H1 (cell line): ENCODE measurements at regions not wholly inside any gene's neighbourhood (a gene's known extent, or its start where the extent isn't known, plus 50 kb on each side); places are given as distances from the start of the nearest gene placed in this dataset.
"Not testable (repeated sequence)": the region's sequence is repeated elsewhere in the genome, so short reads cannot be mapped to it uniquely, and the experiment has no call there.

Source experiments
- CTCF ChIA-PET: fragments of 300-600 bp; sonication (Branson Sonifier 250); formaldehyde crosslinking; loops from one replicate; lab custom pipeline; 2021; ENCODE audit not compliant: partially characterized antibody; lab: Charles Lee
- POLR2A ChIA-PET: fragments of 300-600 bp; sonication (Branson Sonifier 250); formaldehyde crosslinking; loops from one replicate; lab custom pipeline; 2021; ENCODE audit warnings: inconsistent platforms; ENCODE audit not compliant: partially characterized antibody; lab: Charles Lee
- DNase-seq, 2 experiments: peaks; one replicate each; pipeline versions ENCODE4 v3.0.0 to v3.0.0-alpha.2; 2010 to 2022; ENCODE audit warnings: low spot score in 2 of 2, low read depth in 1 of 2, mixed read lengths in 1 of 2
- FAIRE-seq: peaks from 2 replicates; lab custom pipeline; 2011; peaks lifted over from hg19 to GRCh38; lab: Jason Lieb, UNC
- H2AFZ ChIP-seq: 2 replicates; pipeline ENCODE4 v1.8.1; 2012; ENCODE audit warnings: low read length, inconsistent platforms
- H2AK5ac ChIP-seq: 2 replicates; pipeline ENCODE4 v1.6.1; 2013; ENCODE audit warnings: low read depth, low read length
- H2BK120ac ChIP-seq: replicated peaks from 2 replicates; pipeline ENCODE3; 2013; ENCODE audit warnings: low read depth, low read length, inconsistent platforms
- H2BK12ac ChIP-seq: 2 replicates; pipeline ENCODE4 v1.6.1; 2013; ENCODE audit warnings: low read depth, low read length
- H2BK15ac ChIP-seq: 2 replicates; pipeline ENCODE4 v1.6.1; 2013; ENCODE audit warnings: low read length
- H2BK20ac ChIP-seq: 2 replicates; pipeline ENCODE4 v1.6.1; 2013; ENCODE audit warnings: low read length
- H2BK5ac ChIP-seq: 2 replicates; pipeline ENCODE4 v1.6.1; 2013; ENCODE audit warnings: low read depth, low read length
- H3K14ac ChIP-seq: 2 replicates; pipeline ENCODE4 v1.6.1; 2013; ENCODE audit warnings: inconsistent platforms; ENCODE audit not compliant: insufficient read length
- H3K18ac ChIP-seq: 2 replicates; pipeline ENCODE4 v1.6.1; 2013; ENCODE audit warnings: low read length; ENCODE audit errors: extremely low read depth
- H3K23ac ChIP-seq: 2 replicates; pipeline ENCODE4 v1.6.1; 2013; ENCODE audit warnings: inconsistent platforms; ENCODE audit not compliant: insufficient read length
- H3K23me2 ChIP-seq: 2 replicates; pipeline ENCODE4 v1.6.1; 2013; ENCODE audit warnings: low read depth, low read length
- H3K27ac ChIP-seq: 2 replicates; pipeline ENCODE4 v1.6.1; 2011; ENCODE audit warnings: low read depth, low read length, inconsistent platforms
- H3K27me3 ChIP-seq, 4 experiments: replicated peaks in 1 of 4; 1 replicate in 1 of 4; 2 replicates in 3 of 4; pipeline versions ENCODE4 v1.6.1 to v1.8.1; 2011 to 2013; ENCODE audit warnings: low read length in 3 of 4, mild to moderate bottlenecking in 3 of 4, inconsistent platforms in 2 of 4, mixed read lengths in 2 of 4, moderate library complexity in 1 of 4; ENCODE audit not compliant: control insufficient read depth in 3 of 4, insufficient read depth in 3 of 4; ENCODE audit errors: extremely low read depth in 1 of 4
- H3K36me3 ChIP-seq, 4 experiments: 2 replicates each; pipeline versions ENCODE4 v1.6.1 to v1.8.1; 2011 to 2013; ENCODE audit warnings: mild to moderate bottlenecking in 4 of 4, low read length in 3 of 4, moderate library complexity in 2 of 4, control low read depth in 1 of 4, inconsistent platforms in 1 of 4; ENCODE audit not compliant: insufficient read depth in 4 of 4, control insufficient read depth in 2 of 4
- H3K4ac ChIP-seq: replicated peaks from 2 replicates; pipeline ENCODE3; 2013; ENCODE audit warnings: low read length, low read depth, mixed read lengths, inconsistent platforms; ENCODE audit not compliant: insufficient read length
- H3K4me1 ChIP-seq, 4 experiments: replicated peaks in 1 of 4; 1 replicate in 1 of 4; 2 replicates in 3 of 4; pipeline versions ENCODE4 v1.6.1 to v1.8.1; 2011 to 2013; ENCODE audit warnings: low read length in 3 of 4, inconsistent platforms in 2 of 4, mixed read lengths in 1 of 4; ENCODE audit not compliant: insufficient read depth in 4 of 4, control insufficient read depth in 3 of 4
- H3K4me2 ChIP-seq, 2 experiments: 2 replicates each; pipeline versions ENCODE4 v1.6.1 to v1.8.1; 2011 to 2013; ENCODE audit warnings: low read depth in 2 of 2, low read length in 2 of 2, control low read depth in 1 of 2, inconsistent platforms in 1 of 2, mild to moderate bottlenecking in 1 of 2; ENCODE audit not compliant: insufficient read depth in 1 of 2
- H3K4me3 ChIP-seq, 4 experiments: fragments of 200-600, 300-600 bp in 1 of 4; sonication (generic), shearing (Covaris generic), sonication (Bioruptor Twin) in 1 of 4; 2 replicates each; pipeline versions ENCODE4 v1.5.1 to v1.8.1; 2011 to 2016; ENCODE audit warnings: low read length in 4 of 4, low read depth in 3 of 4, control low read depth in 2 of 4, inconsistent platforms in 2 of 4, mild to moderate bottlenecking in 2 of 4, mixed read lengths in 1 of 4, moderate library complexity in 1 of 4; ENCODE audit not compliant: insufficient read depth in 2 of 4; ENCODE audit errors: extremely low read depth in 1 of 4
- H3K56ac ChIP-seq: replicated peaks from 2 replicates; pipeline ENCODE3; 2013; ENCODE audit warnings: low read depth, mild to moderate bottlenecking, mixed read lengths, low read length, inconsistent platforms; ENCODE audit not compliant: insufficient read length
- H3K79me1 ChIP-seq: 2 replicates; pipeline ENCODE4 v1.6.1; 2013; ENCODE audit warnings: low read depth, low read length, control low read depth
- H3K79me2 ChIP-seq, 2 experiments: 2 replicates each; pipeline versions ENCODE4 v1.6.1 to v1.8.1; 2012 to 2013; ENCODE audit warnings: low read length in 2 of 2, mild to moderate bottlenecking in 2 of 2, inconsistent platforms in 1 of 2; ENCODE audit not compliant: insufficient read depth in 2 of 2, control insufficient read depth in 1 of 2
- H3K9ac ChIP-seq, 4 experiments: replicated peaks in 1 of 4; 1 replicate in 1 of 4; 2 replicates in 3 of 4; pipeline versions ENCODE4 v1.6.1 to v1.8.1; 2011 to 2013; ENCODE audit warnings: low read depth in 3 of 4, low read length in 3 of 4, control low read depth in 2 of 4, mild to moderate bottlenecking in 2 of 4, moderate library complexity in 2 of 4, inconsistent platforms in 1 of 4; ENCODE audit errors: extremely low read depth in 1 of 4
- H3K9me3 ChIP-seq, 2 experiments: 2 replicates each; pipeline versions ENCODE4 v1.6.1 to v1.8.1; 2012 to 2013; ENCODE audit warnings: mild to moderate bottlenecking in 2 of 2, moderate library complexity in 2 of 2, control low read depth in 1 of 2, inconsistent platforms in 1 of 2, low read depth in 1 of 2, low read length in 1 of 2, mixed read lengths in 1 of 2; ENCODE audit not compliant: insufficient read depth in 2 of 2
- H4K20me1 ChIP-seq, 2 experiments: replicated peaks in 1 of 2; 2 replicates each; pipeline versions ENCODE3 to v1.8.1; 2011 to 2013; ENCODE audit warnings: inconsistent platforms in 2 of 2, low read length in 2 of 2, mild to moderate bottlenecking in 1 of 2; ENCODE audit not compliant: insufficient read depth in 2 of 2, control insufficient read depth in 1 of 2
- H4K5ac ChIP-seq: 2 replicates; pipeline ENCODE4 v1.6.1; 2013; ENCODE audit warnings: low read length, low read depth, mixed read lengths, inconsistent platforms; ENCODE audit not compliant: insufficient read length
- H4K8ac ChIP-seq: 2 replicates; pipeline ENCODE4 v1.8.0; 2013; ENCODE audit warnings: mild to moderate bottlenecking, moderate library complexity, low read length, inconsistent platforms; ENCODE audit not compliant: insufficient read depth; ENCODE audit errors: extremely low read depth
- H4K91ac ChIP-seq: replicated peaks from 2 replicates; pipeline ENCODE3; 2013; ENCODE audit warnings: low read length, mixed read lengths, inconsistent platforms; ENCODE audit not compliant: insufficient read length
- CHD2 ChIP-seq: IDR thresholded peaks from 2 replicates; pipeline ENCODE4 v1.6.1; 2012; ENCODE audit warnings: low read length, improper control_type of control experiment
- RNF2 ChIP-seq: fragments of 200-900, 300-1000 bp; sonication (generic); IDR thresholded peaks from 2 replicates; pipeline ENCODE4 v1.7.1; 2016; ENCODE audit warnings: borderline replicate concordance, low read depth, mild to moderate bottlenecking, antibody characterized with exemption, low read length; ENCODE audit not compliant: poor library complexity, severe bottlenecking; ENCODE audit errors: missing control alignments
- WGBS, 2 experiments: shearing (Covaris generic) in 1 of 2; methylation state at CpG; one replicate each; pipeline versions ENCODE4 v1.1.6 to v1.1.7; 2013 to 2015; ENCODE audit warnings: low lambda C conversion rate in 2 of 2, mixed read lengths in 2 of 2, inconsistent platforms in 1 of 2, low coverage in 1 of 2, missing lambda C conversion rate in 1 of 2; ENCODE audit not compliant: insufficient replicate concordance in 2 of 2, insufficient coverage in 1 of 2, insufficient read length in 1 of 2; ENCODE audit errors: extremely low coverage in 1 of 2, missing lambda C conversion rate in 1 of 2; 5-methylcytosine and 5-hydroxymethylcytosine counted together

- Histone ChIP-seq H3K23me2 (no peaks in the 10 kb centered on the region), H3K4me1 (no peaks in the 10 kb centered on the region), H4K5ac (no peak overlapping the region), H3K27ac (no peak overlapping the region), H2AK5ac (no peak overlapping the region), H2BK15ac (no peak overlapping the region), H3K14ac (no peak overlapping the region), H3K79me1 (no peaks in the 10 kb centered on the region), H3K4me2 (no peak overlapping the region), H2BK5ac (no peak overlapping the region), H4K91ac (no peak overlapping the region), H3K23ac (no peak overlapping the region), H4K8ac (no peak overlapping the region), H3K79me2 (no peaks in the 10 kb centered on the region), H2BK120ac (no peak overlapping the region), H3K18ac (no peak overlapping the region), H3K27me3 (no peaks in the 10 kb centered on the region; a peak in 1 of 7 replicates), H3K56ac (no peak overlapping the region), H2BK20ac (no peak overlapping the region), H4K20me1 (no peaks in the 10 kb centered on the region), H2AFZ (no peak overlapping the region), H3K9me3 (no peaks in the 10 kb centered on the region; a peak in 1 of 4 replicates), H3K9ac (no peak overlapping the region), H3K4me3 (no peak overlapping the region), H3K36me3 (no peaks in the 10 kb centered on the region), H3K4ac (no peak overlapping the region), H2BK12ac (no peak overlapping the region)
- FAIRE-seq (no peak), DNase-seq (no peak)
- no peak for TF ChIP-seq CHD2
- TF ChIP-seq RNF2: no peak
- CTCF ChIA-PET: interaction anchor here (0.7 kb wide), 1 partner anchor 388 kb away, joined by 3 read pairs; no protein-coding TSS in a partner anchor
- POLR2A ChIA-PET: no interaction called here
These were observed 81.1 kb upstream of the RORB start for GRCh38 chr9:74415995-74416394.

- H2BK5ac ChIP-seq, H4K91ac ChIP-seq, H3K4me1 ChIP-seq, H4K20me1 ChIP-seq, H3K9me3 ChIP-seq, H3K27ac ChIP-seq, H2BK15ac ChIP-seq, H3K4me3 ChIP-seq, H3K14ac ChIP-seq, H3K56ac ChIP-seq, H3K36me3 ChIP-seq, H4K8ac ChIP-seq, H3K27me3 ChIP-seq, H2AK5ac ChIP-seq, H2AFZ ChIP-seq, H3K18ac ChIP-seq, H3K9ac ChIP-seq, H3K79me1 ChIP-seq, CTCF ChIA-PET, H3K79me2 ChIP-seq, H3K4ac ChIP-seq, FAIRE-seq, H2BK12ac ChIP-seq, H2BK120ac ChIP-seq, H3K23ac ChIP-seq, H3K23me2 ChIP-seq, H4K5ac ChIP-seq, POLR2A ChIA-PET, H2BK20ac ChIP-seq: not testable (repeated sequence)
- H3K4me2 ChIP-seq: peak overlapping the region in 1 of 2 experiments; percentile 43; a peak in 1 of 4 replicates
- DNase-seq: peak in 1 of 2 experiments; percentile 59
- WGBS, 2 experiments: 78% methylated on average over 16 of the region's 16 CpGs; no CpG with 5 or more reads in 1 of the 2 experiments
These were observed 72.6 kb upstream of the RORB start for GRCh38 chr9:74424488-74424887.
